BLaER1 (cell line): ENCODE measurements at regions not wholly inside any gene's neighbourhood (a gene's known extent, or its start where the extent isn't known, plus 50 kb on each side); places are given as distances from the start of the nearest gene placed in this dataset.

Source experiments
- H3K27ac ChIP-seq: shearing (Covaris generic); formaldehyde crosslinking; 2 replicates; pipeline ENCODE4 v1.8.1; 2022
- H3K27me3 ChIP-seq: shearing (Covaris generic); formaldehyde crosslinking; 2 replicates; pipeline ENCODE4 v1.8.1; 2022
- H3K36me3 ChIP-seq: shearing (Covaris generic); formaldehyde crosslinking; 2 replicates; pipeline ENCODE4 v1.8.1; 2022
- H3K4me1 ChIP-seq: shearing (Covaris generic); formaldehyde crosslinking; 2 replicates; pipeline ENCODE4 v1.8.1; 2022
- H3K4me2 ChIP-seq: shearing (Covaris generic); formaldehyde crosslinking; 2 replicates; pipeline ENCODE4 v1.8.1; 2022
- H3K4me3 ChIP-seq: shearing (Covaris generic); formaldehyde crosslinking; 2 replicates; pipeline ENCODE4 v1.8.1; 2022
- H3K9ac ChIP-seq: shearing (Covaris generic); formaldehyde crosslinking; 2 replicates; pipeline ENCODE4 v1.8.1; 2022
- H3K9me3 ChIP-seq: shearing (Covaris generic); formaldehyde crosslinking; 2 replicates; pipeline ENCODE4 v1.8.1; 2022
- H4K20me1 ChIP-seq: shearing (Covaris generic); formaldehyde crosslinking; 2 replicates; pipeline ENCODE4 v1.8.1; 2022
- Cebpa-rat ChIP-seq: shearing (Covaris generic); IDR thresholded peaks from 2 replicates; pipeline ENCODE4 v1.8.1; 2022

DNA sequence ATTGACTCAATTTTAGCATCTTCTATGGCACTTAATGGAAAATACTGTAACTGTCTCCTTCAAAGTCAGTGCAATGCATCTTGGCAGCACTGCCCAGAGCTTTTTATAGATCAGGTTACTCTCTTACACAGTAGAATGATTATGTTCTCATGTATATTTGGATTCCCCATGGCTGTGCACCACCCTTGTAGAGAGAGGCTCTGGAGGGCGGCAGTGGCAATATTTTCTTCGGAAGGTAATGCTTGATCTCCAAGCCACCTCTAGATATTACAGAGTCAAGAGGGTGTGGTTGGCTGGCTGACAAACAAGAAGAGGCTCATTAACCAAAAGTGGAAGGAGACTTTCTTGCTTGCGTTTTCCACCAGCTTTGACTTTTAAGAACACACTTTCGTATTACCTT, 72.8 kb upstream of the ARSJ start:
- no peaks in the 10 kb centered on the region for H3K27me3 ChIP-seq
- no peaks in the 10 kb centered on the region for H4K20me1 ChIP-seq
- H3K27ac ChIP-seq: no peak overlapping the region
- H3K36me3 ChIP-seq: no peaks in the 10 kb centered on the region
- no peak for TF ChIP-seq Cebpa-rat
- no peak overlapping the region for H3K9ac ChIP-seq
- no peak overlapping the region for H3K4me2 ChIP-seq
- H3K4me3 ChIP-seq: no peak overlapping the region
- H3K9me3 ChIP-seq: 0 out of 2 replicates have a peak, but pooled peaks cover 4% of the 10 kb centered on the region
- H3K4me1 ChIP-seq: no peaks in the 10 kb centered on the region

DNA sequence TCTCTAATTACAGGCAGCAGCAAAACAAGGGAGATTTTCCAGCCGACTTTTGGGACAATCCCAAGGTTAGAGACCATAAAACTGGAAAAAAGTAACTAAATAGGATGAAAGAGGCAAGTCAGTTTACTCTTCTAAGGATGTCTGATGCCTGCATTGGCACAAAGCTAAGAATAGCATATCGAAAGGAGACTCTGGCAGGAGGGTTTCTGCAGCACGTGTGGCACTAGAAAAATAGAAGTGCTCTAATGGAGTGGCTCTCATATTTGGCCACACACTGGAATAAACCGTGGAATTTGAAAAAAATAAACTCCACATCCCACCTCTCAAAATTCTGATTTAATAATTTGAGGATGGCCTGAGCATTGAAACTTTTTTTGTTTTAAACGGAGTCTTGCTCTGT, 77.2 kb upstream of the ARSJ start:
- no peaks in the 10 kb centered on the region for H3K4me1 ChIP-seq
- H3K9ac ChIP-seq: no peak overlapping the region
- H3K4me3 ChIP-seq: no peak overlapping the region
- H4K20me1 ChIP-seq: no peaks in the 10 kb centered on the region
- H3K36me3 ChIP-seq: no peaks in the 10 kb centered on the region
- no peak overlapping the region for H3K4me2 ChIP-seq
- H3K9me3 ChIP-seq: 0 out of 2 replicates have a peak, but pooled peaks cover 4% of the 10 kb centered on the region
- H3K27ac ChIP-seq: no peak overlapping the region
- no peak for TF ChIP-seq Cebpa-rat
- H3K27me3 ChIP-seq: no peaks in the 10 kb centered on the region

DNA sequence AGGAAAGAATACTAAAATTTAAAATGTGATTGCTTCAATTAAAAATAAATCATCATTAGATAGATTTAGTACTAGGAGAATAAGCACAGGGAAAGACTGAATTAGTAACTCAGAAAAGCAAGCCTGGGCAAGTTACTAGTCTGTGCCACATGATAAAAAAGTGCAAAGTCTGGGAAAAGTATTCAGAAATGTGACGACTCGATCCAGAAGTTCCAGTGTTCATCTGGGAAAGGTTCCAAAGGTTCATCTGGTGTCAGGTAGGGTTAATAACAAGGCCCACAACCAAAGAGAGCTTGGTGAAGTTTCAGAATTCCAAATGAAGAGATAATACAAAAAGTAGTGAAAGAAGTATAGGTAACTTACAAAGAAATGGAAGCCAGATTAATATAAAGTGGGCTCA, 78.3 kb upstream of the ARSJ start:
- Histone ChIP-seq H3K4me2 (no peak overlapping the region), H3K4me3 (no peak overlapping the region), H4K20me1 (no peaks in the 10 kb centered on the region), H3K9me3 (0 out of 2 replicates have a peak, but pooled peaks cover 4% of the 10 kb centered on the region), H3K27ac (no peak overlapping the region), H3K27me3 (no peaks in the 10 kb centered on the region), H3K4me1 (no peaks in the 10 kb centered on the region), H3K36me3 (no peaks in the 10 kb centered on the region), H3K9ac (no peak overlapping the region)
- no peak for TF ChIP-seq Cebpa-rat

DNA sequence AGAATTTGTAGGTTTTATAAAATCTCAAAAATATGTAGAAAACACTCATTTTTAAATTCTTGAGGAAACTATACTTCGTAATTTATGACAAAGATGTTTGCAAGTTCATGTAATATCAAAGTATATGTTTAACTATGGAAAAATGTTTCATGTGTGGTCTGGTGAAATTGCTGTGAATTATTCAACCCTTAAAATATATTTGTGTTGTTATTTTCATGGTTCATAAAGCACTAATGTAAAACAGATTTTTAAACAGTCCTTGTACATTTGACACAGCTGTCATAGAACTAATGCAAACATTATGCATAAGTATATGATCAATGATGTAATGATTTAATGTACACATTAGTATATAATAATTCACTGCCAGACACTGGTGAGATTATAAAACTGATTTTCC, 83.1 kb upstream of the ARSJ start:
- no peak overlapping the region for H3K4me2 ChIP-seq
- no peak overlapping the region for H3K9ac ChIP-seq
- H3K27ac ChIP-seq: no peak overlapping the region
- no peaks in the 10 kb centered on the region for H4K20me1 ChIP-seq
- no peaks in the 10 kb centered on the region for H3K36me3 ChIP-seq
- H3K9me3 ChIP-seq: no peaks in the 10 kb centered on the region
- TF ChIP-seq Cebpa-rat: no peak
- no peak overlapping the region for H3K4me3 ChIP-seq
- no peaks in the 10 kb centered on the region for H3K27me3 ChIP-seq
- H3K4me1 ChIP-seq: no peaks in the 10 kb centered on the region

DNA sequence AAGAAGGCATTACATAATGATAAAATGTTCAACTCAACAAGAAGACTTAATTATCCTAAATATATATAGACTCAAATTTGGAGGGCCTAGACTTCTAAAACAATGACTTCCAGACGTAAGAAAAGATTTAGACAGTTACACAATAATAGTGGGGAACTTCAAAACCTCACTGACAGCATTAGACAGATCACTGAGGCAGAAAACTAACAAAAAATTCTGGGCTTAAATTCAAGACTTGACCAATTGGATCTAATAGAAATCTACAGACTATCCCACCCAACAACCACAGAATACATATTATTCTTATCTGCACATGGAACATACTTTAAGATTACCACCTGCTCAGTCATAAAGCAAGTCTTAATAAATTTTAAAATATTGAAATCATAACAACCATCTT, 93.3 kb upstream of the ARSJ start:
- Histone ChIP-seq H3K4me2 (no peak overlapping the region), H3K9me3 (no peaks in the 10 kb centered on the region), H4K20me1 (no peaks in the 10 kb centered on the region), H3K4me3 (no peak overlapping the region), H3K27me3 (no peaks in the 10 kb centered on the region), H3K36me3 (no peaks in the 10 kb centered on the region), H3K9ac (no peak overlapping the region), H3K27ac (no peak overlapping the region), H3K4me1 (no peaks in the 10 kb centered on the region)
- no peak for TF ChIP-seq Cebpa-rat

DNA sequence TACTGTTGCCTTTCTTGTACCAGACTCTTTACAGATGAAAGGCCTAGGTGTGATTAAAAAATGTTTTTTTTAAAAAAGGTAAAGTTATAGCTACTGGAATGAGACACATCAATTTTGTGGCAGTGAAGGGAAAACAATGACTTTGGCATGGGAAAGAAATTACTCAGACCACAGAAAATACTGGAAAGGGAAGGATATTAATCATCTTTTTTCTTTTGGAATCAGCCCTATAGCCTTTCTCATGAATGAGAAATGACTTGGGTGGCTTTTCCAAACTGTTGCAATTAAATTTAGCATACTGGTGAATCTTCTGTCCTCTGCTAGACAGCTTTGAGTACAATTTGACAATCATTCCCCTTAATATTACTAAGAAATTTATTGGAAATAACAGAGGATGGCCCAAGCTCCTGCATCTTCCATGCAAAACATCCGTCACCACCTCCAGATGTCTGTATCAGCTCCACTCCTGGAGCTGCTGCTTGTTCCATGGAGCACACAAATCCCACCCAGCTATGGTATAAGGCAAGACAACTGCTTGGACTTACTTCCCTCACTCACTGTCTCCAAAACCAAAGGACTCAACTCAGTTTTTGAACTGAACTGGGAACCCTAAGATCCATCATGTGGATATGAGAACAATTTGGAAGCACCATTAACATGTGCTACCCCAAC, 97.6 kb upstream of the ARSJ start:
- no peaks in the 10 kb centered on the region for H3K36me3 ChIP-seq
- no peaks in the 10 kb centered on the region for H3K9me3 ChIP-seq
- H3K9ac ChIP-seq: no peak overlapping the region
- no peaks in the 10 kb centered on the region for H3K4me1 ChIP-seq
- no peak overlapping the region for H3K27ac ChIP-seq
- no peaks in the 10 kb centered on the region for H4K20me1 ChIP-seq
- H3K4me2 ChIP-seq: no peak overlapping the region
- TF ChIP-seq Cebpa-rat: no peak
- H3K4me3 ChIP-seq: no peak overlapping the region
- no peaks in the 10 kb centered on the region for H3K27me3 ChIP-seq

DNA sequence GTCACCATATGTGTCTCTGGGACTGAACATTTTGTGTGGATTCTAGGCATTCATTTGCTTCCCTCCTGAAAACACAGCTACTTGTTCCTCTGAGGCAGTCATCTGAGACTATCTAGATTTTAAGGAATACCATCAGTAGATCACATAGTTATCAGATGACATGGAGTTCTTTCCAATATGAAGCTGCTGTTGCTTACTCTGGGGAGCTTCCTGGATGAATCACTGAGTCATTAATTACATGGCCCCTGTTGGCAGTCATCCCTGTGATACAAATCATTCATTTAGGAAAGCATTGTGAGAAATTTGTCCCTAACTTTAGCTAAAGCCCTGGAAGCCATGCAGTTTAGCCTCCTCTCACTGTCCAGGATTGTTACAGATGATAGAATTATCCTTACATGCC, 98.2 kb upstream of the ARSJ start:
- TF ChIP-seq Cebpa-rat: no peak
- Histone ChIP-seq H3K9me3 (no peaks in the 10 kb centered on the region), H4K20me1 (no peaks in the 10 kb centered on the region), H3K4me2 (no peak overlapping the region), H3K4me1 (no peaks in the 10 kb centered on the region), H3K36me3 (no peaks in the 10 kb centered on the region), H3K27me3 (no peaks in the 10 kb centered on the region), H3K27ac (no peak overlapping the region), H3K4me3 (no peak overlapping the region), H3K9ac (no peak overlapping the region)

DNA sequence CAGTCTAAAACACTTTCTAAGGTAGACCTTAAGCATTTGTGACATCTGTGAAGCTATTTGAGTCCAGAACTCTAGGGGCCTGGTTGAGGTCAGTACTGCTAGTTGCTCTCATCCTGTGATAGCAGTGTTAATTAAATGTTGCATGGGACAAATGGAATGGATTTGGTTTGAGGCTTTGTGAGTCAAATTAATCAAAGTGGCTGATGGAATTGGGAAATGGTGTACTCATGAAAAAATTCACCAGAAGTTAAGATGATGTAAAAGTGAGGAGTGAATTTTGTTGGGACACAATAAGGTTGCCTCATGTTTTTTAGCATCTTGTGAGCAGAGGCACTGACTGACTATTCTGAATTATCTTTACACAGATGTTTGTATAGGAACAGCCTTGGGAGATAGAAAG, 99.2 kb upstream of the ARSJ start:
- Histone ChIP-seq H3K4me2 (no peak overlapping the region), H3K4me3 (no peak overlapping the region), H3K4me1 (no peaks in the 10 kb centered on the region), H3K9me3 (no peaks in the 10 kb centered on the region), H3K27ac (no peak overlapping the region), H3K9ac (no peak overlapping the region), H3K27me3 (no peaks in the 10 kb centered on the region), H4K20me1 (no peaks in the 10 kb centered on the region), H3K36me3 (no peaks in the 10 kb centered on the region)
- TF ChIP-seq Cebpa-rat: no peak

DNA sequence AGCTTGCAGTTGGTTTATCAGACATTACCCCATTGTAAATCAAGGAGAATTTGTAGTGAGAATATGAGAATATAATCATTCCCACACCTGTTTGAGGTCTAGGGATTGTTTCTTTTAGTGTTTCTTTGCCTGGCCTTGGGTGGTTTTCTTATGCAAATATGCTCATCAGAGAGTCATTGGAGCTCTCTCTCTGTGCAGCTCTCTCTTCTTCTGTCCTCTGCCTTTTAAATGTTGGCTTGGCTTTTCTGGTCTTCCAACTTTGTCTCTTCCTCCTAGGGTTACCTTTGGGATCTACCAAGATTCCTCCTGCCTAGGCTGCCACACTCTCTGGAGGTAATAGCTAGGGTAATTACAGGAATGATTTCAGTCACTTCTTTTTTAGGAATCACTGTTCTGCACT, 102.3 kb upstream of the ARSJ start:
- no peak overlapping the region for H3K4me3 ChIP-seq
- H3K4me2 ChIP-seq: no peak overlapping the region
- no peak overlapping the region for H3K27ac ChIP-seq
- H3K36me3 ChIP-seq: no peaks in the 10 kb centered on the region
- TF ChIP-seq Cebpa-rat: no peak
- H3K9me3 ChIP-seq: no peaks in the 10 kb centered on the region
- H3K9ac ChIP-seq: no peak overlapping the region
- H4K20me1 ChIP-seq: no peaks in the 10 kb centered on the region
- no peaks in the 10 kb centered on the region for H3K27me3 ChIP-seq
- no peaks in the 10 kb centered on the region for H3K4me1 ChIP-seq

DNA sequence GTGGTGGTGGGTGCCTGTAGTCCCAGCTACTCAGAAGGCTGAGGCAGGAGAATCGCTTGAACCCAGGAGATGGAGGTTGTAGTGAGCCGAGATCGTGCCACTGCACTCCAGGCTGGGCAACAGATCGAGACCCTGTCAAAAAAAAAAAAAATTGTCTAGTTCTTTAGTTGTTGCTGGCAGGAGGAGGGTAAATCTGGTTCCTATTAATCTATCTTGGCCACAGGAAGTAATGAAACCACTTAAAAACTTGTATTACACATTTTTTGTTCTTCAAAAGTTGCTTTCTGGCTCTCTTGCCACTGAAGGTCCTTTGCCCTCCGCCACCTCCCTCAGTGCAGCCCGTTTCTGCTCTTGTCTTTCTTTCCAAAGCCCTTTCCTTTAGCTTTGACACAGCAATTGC, 102.9 kb upstream of the ARSJ start:
- Histone ChIP-seq H3K9me3 (no peaks in the 10 kb centered on the region), H3K4me2 (no peak overlapping the region), H3K4me1 (no peaks in the 10 kb centered on the region), H3K9ac (no peak overlapping the region), H3K36me3 (no peaks in the 10 kb centered on the region), H3K4me3 (no peak overlapping the region), H3K27ac (no peak overlapping the region), H4K20me1 (no peaks in the 10 kb centered on the region), H3K27me3 (no peaks in the 10 kb centered on the region)
- TF ChIP-seq Cebpa-rat: no peak
